Activated CD8-positive, alpha-beta T cell treated with anti-CD3 and anti-CD28 coated beads for 36 hours (primary cell): ENCODE measurements at regions not wholly inside any gene's neighbourhood (a gene's known extent, or its start where the extent isn't known, plus 50 kb on each side); places are given as distances from the start of the nearest gene placed in this dataset.

Experiments
- ATAC-seq: fragments of 200-7000 bp; cut with Tn5 transposase; one replicate; pipeline ENCODE4 v1.10.0; 2021; ENCODE audit warnings: mild to moderate bottlenecking, moderate library complexity
- CTCF ChIA-PET: fragments of 350-600 bp; sonication (Branson Sonifier 250); formaldehyde crosslinking; loops from one replicate; lab custom pipeline; 2021; ENCODE audit warnings: antibody characterized with exemption; lab: Charles Lee
- POLR2A ChIA-PET: fragments of 350-600 bp; sonication (Branson Sonifier 250); formaldehyde crosslinking; loops from one replicate; lab custom pipeline; 2021; ENCODE audit warnings: antibody characterized with exemption; lab: Charles Lee
- DNase-seq: peaks from one replicate; pipeline ENCODE4 v3.0.0-alpha.2; 2020
- H3K27ac Mint-ChIP-seq: one replicate; pipeline ENCODE4 v1.8.0; 2021; ENCODE audit warnings: mild to moderate bottlenecking, mixed read lengths
- H3K27me3 Mint-ChIP-seq: one replicate; pipeline ENCODE4 v1.8.0; 2021; ENCODE audit warnings: mixed read lengths
- H3K36me3 Mint-ChIP-seq: one replicate; pipeline ENCODE4 v1.8.0; 2021; ENCODE audit warnings: low read depth, mixed read lengths
- H3K4me1 Mint-ChIP-seq: one replicate; pipeline ENCODE4 v1.8.0; 2021; ENCODE audit warnings: low read depth, mixed read lengths
- H3K4me3 Mint-ChIP-seq: one replicate; pipeline ENCODE4 v1.8.0; 2021; ENCODE audit warnings: mild to moderate bottlenecking, moderate library complexity, mixed read lengths
- H3K9me3 Mint-ChIP-seq: one replicate; pipeline ENCODE4 v1.8.0; 2021; ENCODE audit warnings: mixed read lengths
- CTCF ChIP-seq: fragments of 200-600 bp; IDR thresholded peaks from one replicate; pipeline ENCODE4 v1.8.0; 2022; ENCODE audit warnings: antibody characterized with exemption, mild to moderate bottlenecking
- intact Hi-C: fragments of 100-400 bp; cut with micrococcal nuclease; formaldehyde crosslinking; loops from one replicate; pipeline ENCODE4 v1.10.0; 2022

- Mint-ChIP-seq H3K36me3 (no peaks in the 10 kb centered on the region), H3K4me3 (no peak overlapping the region), H3K9me3 (peaks cover 6% of the 10 kb centered on the region), H3K4me1 (no peaks in the 10 kb centered on the region), H3K27me3 (peaks cover 4% of the 10 kb centered on the region), H3K27ac (no peak overlapping the region)
- TF ChIP-seq CTCF = no peak
- intact Hi-C loops = no loop called here
- POLR2A ChIA-PET = no interaction called here
- no peak for DNase-seq
- ATAC-seq = no peak
- CTCF ChIA-PET = no interaction called here
Measured at GRCh38 chr13:74865656-74866055, 616.3 kb downstream of the TBC1D4 start.

GRCh38 chr13:74860789-74861188 lies 621.2 kb downstream of the TBC1D4 start:
- POLR2A ChIA-PET = no interaction called here

GRCh38 chr13:74850893-74851292 lies 631.1 kb downstream of the TBC1D4 start:
- ATAC-seq (no peak), DNase-seq (no peak)
- H3K9me3 Mint-ChIP-seq = peaks cover 3% of the 10 kb centered on the region
- no peak overlapping the region for H3K4me3 Mint-ChIP-seq
- intact Hi-C loops = no loop called here
- H3K27ac Mint-ChIP-seq = no peak overlapping the region
- TF ChIP-seq CTCF = no peak
- no peaks in the 10 kb centered on the region for H3K4me1 Mint-ChIP-seq
- H3K27me3 Mint-ChIP-seq = peaks cover 1% of the 10 kb centered on the region
- POLR2A ChIA-PET = no interaction called here
- H3K36me3 Mint-ChIP-seq = no peaks in the 10 kb centered on the region
- CTCF ChIA-PET = no interaction called here

More at GRCh38 chr13:74860789-74861188, 621.2 kb downstream of the TBC1D4 start:
- CTCF ChIA-PET = no interaction called here
- H3K4me3 Mint-ChIP-seq = no peak overlapping the region
- ATAC-seq = no peak
- no peak for TF ChIP-seq CTCF
- intact Hi-C loops = no loop called here
- peaks cover 4% of the 10 kb centered on the region for H3K9me3 Mint-ChIP-seq
- no peaks in the 10 kb centered on the region for H3K36me3 Mint-ChIP-seq
- H3K27ac Mint-ChIP-seq = no peak overlapping the region
- peaks cover 6% of the 10 kb centered on the region for H3K27me3 Mint-ChIP-seq
- no peaks in the 10 kb centered on the region for H3K4me1 Mint-ChIP-seq
- DNase-seq = no peak

- ChIA-PET CTCF (no interaction called here), POLR2A (no interaction called here)
- peaks cover 8% of the 10 kb centered on the region for H3K27me3 Mint-ChIP-seq
- no peak overlapping the region for H3K27ac Mint-ChIP-seq
- H3K4me1 Mint-ChIP-seq = no peaks in the 10 kb centered on the region
- no peak for DNase-seq
- no peak for ATAC-seq
- TF ChIP-seq CTCF = no peak
- H3K9me3 Mint-ChIP-seq = peaks cover 3% of the 10 kb centered on the region
- H3K36me3 Mint-ChIP-seq = no peaks in the 10 kb centered on the region
- intact Hi-C loops = no loop called here
- no peak overlapping the region for H3K4me3 Mint-ChIP-seq
Measured at GRCh38 chr13:74847966-74848365, 634.0 kb downstream of the TBC1D4 start.

- Mint-ChIP-seq H3K27ac (no peak overlapping the region), H3K4me1 (no peaks in the 10 kb centered on the region), H3K27me3 (peaks cover 11% of the 10 kb centered on the region), H3K36me3 (no peaks in the 10 kb centered on the region), H3K4me3 (no peak overlapping the region), H3K9me3 (peaks cover 3% of the 10 kb centered on the region)
- ATAC-seq = no peak
- no peak for TF ChIP-seq CTCF
- POLR2A ChIA-PET = no interaction called here
- intact Hi-C loops = no loop called here
- CTCF ChIA-PET = no interaction called here
- no peak for DNase-seq
Measured at GRCh38 chr13:74845806-74846205, 636.2 kb downstream of the TBC1D4 start.
